HG03196 (cell line): ENCODE measurements at regions not wholly inside any gene's neighbourhood (a gene's known extent, or its start where the extent isn't known, plus 50 kb on each side); places are given as distances from the start of the nearest gene placed in this dataset.

ENCODE experiments used
- ATAC-seq: cut with Tn5 transposase; IDR thresholded peaks from one replicate; pipeline ENCODE4 v1.9.1; 2021; ENCODE audit not compliant: unreplicated experiment

DNA sequence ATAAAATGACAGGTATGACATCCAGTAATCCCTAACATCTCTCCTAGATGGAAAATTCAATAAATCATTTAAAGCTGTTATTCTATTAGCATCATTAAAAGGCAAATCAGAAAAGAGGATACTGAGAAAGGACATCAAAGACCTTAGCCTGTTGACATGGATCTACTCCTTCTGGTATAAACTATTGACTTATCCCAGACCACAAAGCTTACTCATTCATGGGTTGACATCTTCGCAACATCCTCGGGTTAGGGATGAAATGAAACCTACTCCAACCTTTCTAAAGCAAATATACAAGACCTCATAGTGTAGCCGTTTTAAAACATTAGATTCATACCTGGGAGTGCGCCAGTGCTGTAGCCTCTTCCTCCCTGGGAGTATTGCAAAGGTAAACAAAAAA lies 191.5 kb upstream of the BTG1 start:
- no peak for ATAC-seq

DNA sequence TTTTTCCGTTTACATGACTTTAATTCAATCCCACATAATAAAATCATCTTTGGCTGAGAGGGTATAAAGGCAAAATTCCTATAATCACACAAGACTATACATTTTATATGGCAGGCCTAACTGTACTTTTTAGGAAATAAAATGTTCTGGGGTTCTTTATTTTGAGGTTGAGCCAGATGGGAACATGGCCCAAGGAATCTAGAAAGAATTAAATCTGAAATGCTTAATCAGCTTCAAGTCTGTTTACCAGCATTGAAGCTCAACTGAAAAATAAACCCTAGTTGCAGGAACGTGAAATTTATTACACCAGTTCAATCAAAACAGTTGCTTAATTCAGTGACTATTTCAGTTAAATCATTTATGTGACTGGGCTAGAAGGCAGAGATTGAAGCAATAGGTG lies 191.0 kb upstream of the BTG1 start:
- no peak for ATAC-seq

GRCh38 chr12:92335831-92336230 lies 190.2 kb upstream of the BTG1 start:
- ATAC-seq: no peak

DNA sequence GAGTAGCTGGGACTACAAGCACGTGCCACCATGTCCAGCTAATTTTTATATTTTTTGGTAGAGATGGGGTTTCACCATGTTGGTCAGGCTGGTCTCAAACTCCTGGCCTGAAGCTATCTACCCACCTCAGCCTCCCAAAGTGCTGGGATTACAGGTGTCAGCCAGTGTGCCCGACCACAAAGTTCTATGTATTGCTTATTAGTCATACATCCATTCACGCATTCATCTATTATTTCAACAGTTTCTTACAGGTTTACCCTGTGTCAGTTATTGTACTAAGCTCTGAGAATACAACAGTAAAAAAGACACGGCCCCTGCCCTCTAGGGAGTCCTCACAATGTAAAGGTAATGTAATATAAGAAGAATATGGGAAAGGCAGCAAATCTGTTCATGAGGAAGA lies 188.9 kb upstream of the BTG1 start:
- ATAC-seq: no peak

DNA sequence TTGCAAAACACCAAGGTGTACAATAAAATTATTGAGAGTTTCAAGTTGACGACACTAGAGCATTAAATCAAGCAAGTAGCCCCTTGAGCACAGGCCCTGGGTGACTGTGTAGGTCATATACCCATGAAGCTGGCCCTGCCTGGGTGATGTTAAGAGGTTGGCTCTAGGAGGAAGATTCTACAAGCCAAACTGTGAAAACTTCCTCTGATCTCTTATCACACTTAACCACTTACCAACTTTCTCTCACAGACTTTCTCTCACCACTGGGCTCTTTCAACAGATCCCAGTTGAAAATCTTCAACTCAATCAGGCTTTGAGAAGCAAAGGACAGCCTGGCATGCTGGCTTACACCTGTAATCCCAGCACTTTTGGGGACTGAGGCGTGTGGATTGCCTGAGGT lies 186.9 kb upstream of the BTG1 start:
- ATAC-seq: no peak

DNA sequence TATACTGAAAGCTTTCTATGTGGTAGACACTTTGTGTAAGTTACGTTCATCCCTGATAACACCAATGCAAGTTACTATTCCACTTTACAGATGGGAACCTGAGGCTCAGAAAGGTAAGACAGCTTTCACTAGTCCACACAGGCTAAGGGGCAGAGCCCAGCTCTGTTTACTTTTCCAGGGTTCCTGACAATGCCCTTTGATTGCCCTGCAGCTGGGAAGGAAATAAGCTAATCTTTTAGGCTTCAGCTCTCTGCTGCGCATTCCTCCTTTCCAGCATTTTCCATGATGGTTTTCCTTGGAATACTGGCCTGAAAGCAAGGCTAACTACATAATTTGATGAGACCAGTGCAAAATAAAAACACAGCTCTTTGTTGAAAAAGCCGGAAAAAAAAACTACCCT lies 185.7 kb upstream of the BTG1 start:
- ATAC-seq: no peak

GRCh38 chr12:92330654-92331053 lies 185.0 kb upstream of the BTG1 start:
- ATAC-seq: no peak

GRCh38 chr12:92326877-92327276 lies 181.2 kb upstream of the BTG1 start:
- no peak for ATAC-seq

- ATAC-seq: no peak
Observed at GRCh38 chr12:92324849-92325500, 179.3 kb upstream of the BTG1 start.

- no peak for ATAC-seq
Observed at GRCh38 chr12:92312463-92312964, 166.9 kb upstream of the BTG1 start.

DNA sequence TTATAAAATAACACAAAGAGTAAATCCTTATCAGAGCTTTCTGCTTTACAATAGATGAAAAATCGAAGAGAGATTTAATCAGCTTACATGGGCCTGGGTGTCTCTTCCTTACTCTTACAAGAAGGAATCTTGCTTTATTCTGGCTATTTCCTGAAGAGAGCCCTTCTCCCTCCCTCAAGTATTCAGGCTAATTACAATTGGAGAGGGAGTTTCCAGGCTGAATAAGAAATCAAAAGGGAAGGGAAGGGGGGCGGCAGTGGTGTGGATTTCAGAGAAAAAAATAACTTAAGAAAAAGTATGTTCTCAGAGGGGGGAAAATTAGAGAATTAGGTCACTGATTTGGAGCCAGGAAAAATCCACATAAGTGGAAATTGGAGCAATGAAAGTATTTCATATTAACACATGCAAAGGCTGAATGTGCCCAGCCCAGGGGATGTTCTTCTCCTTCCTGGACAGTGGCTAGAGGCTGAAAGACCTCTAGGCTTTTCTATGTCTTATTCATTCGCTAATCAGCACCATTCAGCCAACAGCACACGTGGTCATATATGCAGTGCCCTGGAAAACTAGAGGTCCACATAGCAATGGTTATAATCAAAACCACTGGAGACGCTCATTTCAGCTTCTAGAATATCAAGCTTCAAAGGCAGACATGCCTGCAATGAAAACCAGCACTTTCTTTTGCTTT lies 158.9 kb upstream of the BTG1 start:
- no peak for ATAC-seq

DNA sequence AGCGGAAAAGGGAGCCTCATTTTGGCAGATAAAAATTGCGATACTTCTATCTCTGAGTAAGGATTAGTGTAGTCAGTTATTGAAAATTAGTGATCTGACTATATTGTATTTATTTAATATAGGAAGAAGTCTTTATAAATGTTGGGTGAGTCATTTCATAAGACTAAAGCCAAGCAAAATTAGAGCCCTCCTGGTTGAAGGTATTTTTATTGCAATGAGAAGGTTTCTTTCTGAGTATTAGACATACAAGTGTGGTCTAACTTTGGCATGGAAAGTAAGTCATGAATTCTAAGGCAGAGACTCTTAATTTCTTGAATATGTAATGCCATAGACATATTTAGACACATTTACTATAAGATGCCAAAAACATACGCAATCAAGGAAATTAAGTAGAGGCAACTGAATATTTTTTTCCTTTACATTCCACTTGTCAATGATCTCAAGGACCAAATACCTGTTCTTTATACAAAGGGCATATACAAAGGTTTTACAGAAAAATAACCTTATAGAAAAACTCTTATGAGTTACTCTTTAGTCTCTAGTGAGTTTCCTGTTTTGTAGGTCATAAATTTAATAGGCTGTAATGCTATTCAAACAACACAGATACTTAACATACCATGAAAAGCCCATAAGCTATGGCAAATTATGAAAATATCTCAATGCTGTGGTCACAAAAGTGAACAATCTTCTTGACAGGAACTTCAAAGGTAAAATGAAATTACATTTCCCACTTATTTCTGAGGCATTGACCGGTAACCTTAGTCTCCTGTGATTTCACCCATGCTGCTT lies 156.6 kb upstream of the BTG1 start:
- ATAC-seq: no peak

DNA sequence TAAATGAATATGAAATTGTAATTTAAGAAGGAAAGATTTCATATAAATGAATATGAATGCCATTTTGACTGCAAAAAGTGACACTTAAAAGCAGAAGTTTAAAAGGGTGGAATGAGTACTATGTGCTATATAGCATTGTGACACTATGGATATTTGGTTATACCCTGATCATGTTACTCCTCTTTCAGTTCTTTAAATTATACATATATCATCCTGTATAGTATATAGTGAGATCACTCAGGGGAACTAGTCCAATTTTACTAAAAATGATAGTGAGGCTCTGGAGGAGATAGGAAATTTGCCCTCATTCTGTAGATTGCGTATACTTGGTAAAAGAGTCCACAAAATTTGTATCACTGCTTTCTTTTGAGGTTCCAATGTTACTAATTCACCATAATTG lies 155.7 kb upstream of the BTG1 start:
- no peak for ATAC-seq

DNA sequence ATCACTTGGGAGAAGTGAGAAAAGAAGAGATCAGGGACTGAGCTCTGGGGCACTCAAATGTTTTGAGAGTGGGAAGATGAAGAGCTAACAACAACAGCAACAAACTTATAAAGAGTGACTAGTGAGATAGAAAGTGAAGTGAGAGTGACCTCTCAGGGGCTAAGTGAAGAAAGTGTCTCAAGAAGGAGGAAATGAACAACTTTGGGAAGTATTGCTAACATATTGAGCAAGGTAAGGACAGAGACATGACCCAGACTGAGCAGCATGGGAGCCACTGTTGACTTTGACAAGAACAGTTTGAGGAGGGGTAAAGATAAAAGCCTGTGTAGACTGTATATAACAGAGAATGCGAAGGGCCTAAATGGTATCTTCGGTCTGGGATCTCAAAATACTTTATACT lies 155.1 kb upstream of the BTG1 start:
- no peak for ATAC-seq

DNA sequence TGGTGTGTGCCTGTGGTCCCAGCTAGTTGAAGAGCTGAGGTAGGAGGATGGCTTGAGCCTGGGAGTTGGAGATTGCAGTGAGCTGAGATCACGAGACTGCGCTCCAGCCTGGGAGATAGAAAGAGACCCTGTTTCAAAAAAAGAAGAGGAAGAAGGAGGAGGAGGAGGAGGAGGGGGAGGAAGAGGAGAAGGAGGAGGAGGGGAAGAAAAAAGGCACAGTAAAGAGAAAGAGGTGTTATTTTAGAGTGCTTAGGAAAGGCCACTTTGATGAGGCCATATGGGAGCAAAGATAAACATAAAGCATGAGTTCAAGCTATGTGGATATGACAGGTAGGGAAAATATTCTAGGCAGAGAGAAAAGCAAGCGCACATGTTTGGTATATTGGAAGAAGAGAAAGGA lies 154.1 kb upstream of the BTG1 start:
- no peak for ATAC-seq

DNA sequence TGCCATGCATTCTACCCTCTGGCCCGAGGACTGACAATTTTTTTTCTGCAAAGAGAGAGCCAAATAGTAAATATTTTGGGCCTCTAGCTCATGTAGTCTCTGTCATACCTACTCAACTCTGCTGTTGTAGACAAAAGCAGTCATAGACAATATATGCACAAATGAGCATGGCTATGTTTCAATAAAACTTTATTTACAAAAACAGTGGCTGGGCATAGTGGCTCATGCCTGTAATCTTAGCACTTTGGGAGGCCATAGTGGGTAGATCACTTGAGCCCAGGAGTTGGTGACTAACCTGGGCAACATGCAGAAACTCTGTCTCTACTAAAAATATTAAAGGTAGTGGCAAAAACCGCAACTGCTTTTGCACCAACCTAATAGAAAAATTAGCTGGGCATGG lies 153.7 kb upstream of the BTG1 start:
- ATAC-seq: no peak

GRCh38 chr12:92297932-92298696 lies 152.5 kb upstream of the BTG1 start:
- ATAC-seq: no peak

DNA sequence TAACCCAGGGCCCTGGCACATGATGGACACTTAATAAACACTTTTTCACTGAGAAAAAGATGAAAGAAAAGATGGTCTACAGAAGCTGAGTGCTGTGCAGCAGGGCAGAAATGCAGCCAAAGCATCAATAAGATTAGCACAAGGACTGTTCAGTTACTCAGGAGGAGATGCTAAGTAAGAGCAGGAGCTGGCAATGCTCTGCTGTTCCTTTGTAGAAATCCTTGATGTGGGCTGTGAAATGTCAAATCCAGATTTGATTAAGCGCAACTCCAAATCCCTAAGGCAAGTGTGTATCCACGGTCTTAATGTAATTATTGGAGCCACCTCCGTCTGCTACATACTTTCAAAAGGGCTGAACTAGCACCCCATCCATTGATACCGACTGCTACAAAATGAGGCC lies 151.8 kb upstream of the BTG1 start:
- ATAC-seq: no peak

DNA sequence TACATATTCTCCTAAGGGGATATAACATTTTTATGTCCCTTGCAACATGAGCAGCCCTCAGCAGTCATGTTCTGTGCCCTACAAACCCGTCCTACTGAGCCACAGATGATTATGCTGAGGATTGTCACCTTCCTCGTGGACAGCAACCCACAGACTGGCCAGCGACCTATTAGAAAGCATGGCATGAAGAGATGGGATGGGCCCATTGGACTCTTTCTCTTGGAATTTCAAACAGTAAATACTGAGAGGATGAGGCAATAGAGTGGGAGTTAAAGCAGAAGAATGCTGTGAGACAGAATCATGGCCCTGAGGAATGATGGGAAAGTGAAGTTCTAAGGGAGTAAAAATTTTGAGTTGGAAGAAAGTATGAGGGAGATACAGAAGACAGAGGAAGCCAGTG lies 149.9 kb upstream of the BTG1 start:
- ATAC-seq: no peak

GRCh38 chr12:92294676-92295440 lies 149.2 kb upstream of the BTG1 start:
- no peak for ATAC-seq

GRCh38 chr12:92292016-92292415 lies 146.4 kb upstream of the BTG1 start:
- no peak for ATAC-seq
